ENCODE measurements at regions not wholly inside any gene's neighbourhood (a gene's known extent, or its start where the extent isn't known, plus 50 kb on each side); places are given as distances from the start of the nearest gene placed in this dataset.
"Not testable (repeated sequence)": the region's sequence is repeated elsewhere in the genome, so short reads cannot be mapped to it uniquely, and the experiment has no call there.

- TF ChIP-seq POLR2A, CTCF (IDR thresholded peaks at IDR 0.05): not testable (repeated sequence)
These were observed 184.5 kb upstream of the SGO1 start for GRCh38 chr3:20370273-20371063.

All from tibial nerve (tissue), 3 donors.